ENCODE measurements at regions not wholly inside any gene's neighbourhood (a gene's known extent, or its start where the extent isn't known, plus 50 kb on each side); places are given as distances from the start of the nearest gene placed in this dataset.
A peak's percentile ranks its signal among the peaks of the same experiment; 100 is the strongest.

- TF ChIP-seq TAF1 (IDR thresholded peaks at IDR 0.05; ENCODE audit: low read depth) (no peak), TCF12 (IDR thresholded peaks at IDR 0.05; ENCODE audit: low read depth) (no peak), ZBTB7A (IDR thresholded peaks at IDR 0.05; ENCODE audit: low read depth) (no peak), YY1 (IDR thresholded peaks at IDR 0.05; ENCODE audit: low read depth) (no peak), CEBPB (IDR thresholded peaks at IDR 0.05) (no peak), EP300 (IDR thresholded peaks at IDR 0.05; ENCODE audit: borderline replicate concordance) (no peak), FOXM1 (IDR thresholded peaks at IDR 0.05; ENCODE audit: borderline replicate concordance, low read depth) (no peak), RAD21 (IDR thresholded peaks at IDR 0.05; ENCODE audit: low read depth) (no peak)
Measured at GRCh38 chr3:174614036-174614435, 245.1 kb upstream of the NAALADL2 start.

GRCh38 chr3:174618368-174619080, 240.6 kb upstream of the NAALADL2 start:
- TF ChIP-seq RAD21 (IDR thresholded peaks at IDR 0.05; ENCODE audit: low read depth) (no peak), NFIC (IDR thresholded peaks at IDR 0.05) (no peak), ZBTB7A (IDR thresholded peaks at IDR 0.05; ENCODE audit: low read depth) (no peak), EGR1 (IDR thresholded peaks at IDR 0.05) (no peak), TCF12 (IDR thresholded peaks at IDR 0.05; ENCODE audit: low read depth) (no peak), MAX (IDR thresholded peaks at IDR 0.05) (no peak), CREB1 (IDR thresholded peaks at IDR 0.05; ENCODE audit: low read depth) (no peak), USF1 (IDR thresholded peaks at IDR 0.05) (no peak), EP300 (IDR thresholded peaks at IDR 0.05; ENCODE audit: borderline replicate concordance) (no peak), TAF1 (IDR thresholded peaks at IDR 0.05; ENCODE audit: low read depth) (no peak), YY1 (IDR thresholded peaks at IDR 0.05; ENCODE audit: low read depth) (no peak), CEBPB (IDR thresholded peaks at IDR 0.05) (no peak), REST (IDR thresholded peaks at IDR 0.05; ENCODE audit: low read depth) (no peak), FOXM1 (IDR thresholded peaks at IDR 0.05; ENCODE audit: borderline replicate concordance, low read depth) (no peak), TEAD4 (IDR thresholded peaks at IDR 0.05) (no peak)

GRCh38 chr3:174619239-174619638, 239.9 kb upstream of the NAALADL2 start:
- no peak for TF ChIP-seq TCF12 (IDR thresholded peaks at IDR 0.05; ENCODE audit: low read depth)

GRCh38 chr3:174620138-174620537, 239.0 kb upstream of the NAALADL2 start:
- TF ChIP-seq RAD21 (IDR thresholded peaks at IDR 0.05; ENCODE audit: low read depth) (peak; percentile 46), EGR1 (IDR thresholded peaks at IDR 0.05) (no peak), FOXM1 (IDR thresholded peaks at IDR 0.05; ENCODE audit: borderline replicate concordance, low read depth) (no peak)

GRCh38 chr3:174620855-174621472, 238.2 kb upstream of the NAALADL2 start:
- TF ChIP-seq USF1 (IDR thresholded peaks at IDR 0.05) (no peak), ZBTB7A (IDR thresholded peaks at IDR 0.05; ENCODE audit: low read depth) (no peak), CREB1 (IDR thresholded peaks at IDR 0.05; ENCODE audit: low read depth) (no peak), TEAD4 (IDR thresholded peaks at IDR 0.05) (no peak), YY1 (IDR thresholded peaks at IDR 0.05; ENCODE audit: low read depth) (no peak), MAX (IDR thresholded peaks at IDR 0.05) (no peak)

GRCh38 chr3:174633342-174633741, 225.8 kb upstream of the NAALADL2 start:
- TF ChIP-seq CEBPB (IDR thresholded peaks at IDR 0.05), result no peak
- TF ChIP-seq RAD21 (IDR thresholded peaks at IDR 0.05; ENCODE audit: low read depth), result no peak
- no peak for TF ChIP-seq FOXM1 (IDR thresholded peaks at IDR 0.05; ENCODE audit: borderline replicate concordance, low read depth)
- TF ChIP-seq YY1 (IDR thresholded peaks at IDR 0.05; ENCODE audit: low read depth), result no peak
- TF ChIP-seq CREB1 (IDR thresholded peaks at IDR 0.05; ENCODE audit: low read depth), result no peak
- no peak for TF ChIP-seq EGR1 (IDR thresholded peaks at IDR 0.05)
- no peak for TF ChIP-seq TEAD4 (IDR thresholded peaks at IDR 0.05)
- no peak for TF ChIP-seq USF1 (IDR thresholded peaks at IDR 0.05)
- no peak for TF ChIP-seq TCF12 (IDR thresholded peaks at IDR 0.05; ENCODE audit: low read depth)
- no peak for TF ChIP-seq REST (IDR thresholded peaks at IDR 0.05; ENCODE audit: low read depth)
- TF ChIP-seq TAF1 (IDR thresholded peaks at IDR 0.05; ENCODE audit: low read depth), result no peak
- TF ChIP-seq MAX (IDR thresholded peaks at IDR 0.05), result no peak
- TF ChIP-seq ZBTB7A (IDR thresholded peaks at IDR 0.05; ENCODE audit: low read depth), result no peak
- no peak for TF ChIP-seq NFIC (IDR thresholded peaks at IDR 0.05)
- TF ChIP-seq EP300 (IDR thresholded peaks at IDR 0.05; ENCODE audit: borderline replicate concordance), result no peak
